NCI-H748 (cell line): ENCODE measurements at regions not wholly inside any gene's neighbourhood (a gene's known extent, or its start where the extent isn't known, plus 50 kb on each side); places are given as distances from the start of the nearest gene placed in this dataset.
"Not testable (repeated sequence)": the region's sequence is repeated elsewhere in the genome, so short reads cannot be mapped to it uniquely, and the experiment has no call there.

ENCODE experiments used
- DNase-seq: peaks from one replicate; lab custom pipeline; 2025; ENCODE audit not compliant: unreplicated experiment; lab: John Stamatoyannopoulos, UW

GRCh38 chr5:39526914-39527477 lies 102.2 kb upstream of the DAB2 start:
- DNase-seq, result peak; percentile 75

- not testable (repeated sequence) for DNase-seq
Measured at GRCh38 chr5:39525781-39526180, 101.0 kb upstream of the DAB2 start.

- DNase-seq, result no peak
Measured at GRCh38 chr5:39525271-39525670, 100.5 kb upstream of the DAB2 start.

- DNase-seq, result no peak
Measured at GRCh38 chr5:39523821-39524220, 99.0 kb upstream of the DAB2 start.

GRCh38 chr5:39521940-39522590 lies 97.3 kb upstream of the DAB2 start:
- DNase-seq, result no peak

GRCh38 chr5:39521098-39521860 lies 96.5 kb upstream of the DAB2 start:
- DNase-seq, result no peak

- peak; percentile 47 for DNase-seq
Measured at GRCh38 chr5:39520232-39520572, 95.4 kb upstream of the DAB2 start.

GRCh38 chr5:39519566-39520231 lies 94.9 kb upstream of the DAB2 start:
- DNase-seq, result no peak

- no peak for DNase-seq
Measured at GRCh38 chr5:39519079-39519478, 94.3 kb upstream of the DAB2 start.

GRCh38 chr5:39518516-39518915 lies 93.7 kb upstream of the DAB2 start:
- no peak for DNase-seq

- DNase-seq, result no peak
Measured at GRCh38 chr5:39517800-39518199, 93.0 kb upstream of the DAB2 start.

GRCh38 chr5:39515881-39516280 lies 91.1 kb upstream of the DAB2 start:
- no peak for DNase-seq

GRCh38 chr5:39513236-39513635 lies 88.5 kb upstream of the DAB2 start:
- DNase-seq, result no peak

GRCh38 chr5:39506211-39506610 lies 81.4 kb upstream of the DAB2 start:
- no peak for DNase-seq

GRCh38 chr5:39505791-39506190 lies 81.0 kb upstream of the DAB2 start:
- no peak for DNase-seq

- DNase-seq, result no peak
Measured at GRCh38 chr5:39505363-39505762, 80.6 kb upstream of the DAB2 start.

- DNase-seq, result no peak
Measured at GRCh38 chr5:39503155-39503554, 78.4 kb upstream of the DAB2 start.

GRCh38 chr5:39502704-39503103 lies 77.9 kb upstream of the DAB2 start:
- DNase-seq, result no peak

- DNase-seq, result no peak
Measured at GRCh38 chr5:39501397-39501796, 76.6 kb upstream of the DAB2 start.

GRCh38 chr5:39500551-39501175 lies 75.9 kb upstream of the DAB2 start:
- DNase-seq, result no peak

GRCh38 chr5:39498278-39498952 lies 73.6 kb upstream of the DAB2 start:
- no peak for DNase-seq
